Upper lobe of left lung (tissue), 6 donors: ENCODE measurements at regions not wholly inside any gene's neighbourhood (a gene's known extent, or its start where the extent isn't known, plus 50 kb on each side); places are given as distances from the start of the nearest gene placed in this dataset.
A peak's percentile ranks its signal among the peaks of the same experiment; 100 is the strongest.

ENCODE experiments used
- ATAC-seq, 2 donors: fragments of 200-7000 bp; cut with Tn5 transposase; one replicate each; pipeline ENCODE4 v1.9.1; 2022; ENCODE audit warnings: mild to moderate bottlenecking in 2 of 2, moderate library complexity in 2 of 2; ENCODE audit not compliant: low FRiP score in 2 of 2
- DNase-seq, 2 donors: peaks; one replicate each; pipeline ENCODE4 v3.0.0-alpha.2; 2019 to 2020
- H3K27ac ChIP-seq, 4 donors: fragments of 200-600 bp; sonication (generic); one replicate each; pipeline ENCODE4 v1.5.1; 2016 to 2019
- H3K27me3 ChIP-seq, 4 donors: fragments of 200-600 bp; sonication (generic); one replicate each; pipeline ENCODE4 v1.5.1; 2017 to 2019
- H3K36me3 ChIP-seq, 4 donors: fragments of 200-600 bp; sonication (generic); one replicate each; pipeline ENCODE4 v1.5.1; 2016 to 2019
- H3K4me1 ChIP-seq, 4 donors: fragments of 200-600 bp; sonication (generic); one replicate each; pipeline ENCODE4 v1.5.1; 2018 to 2019
- H3K4me3 ChIP-seq, 4 donors: fragments of 200-600 bp; sonication (generic); one replicate each; pipeline ENCODE4 v1.5.1; 2017 to 2019; ENCODE audit warnings: mild to moderate bottlenecking in 2 of 4, moderate library complexity in 1 of 4
- H3K9me3 ChIP-seq, 4 donors: fragments of 200-600 bp; sonication (generic); one replicate each; pipeline ENCODE4 v1.5.1; 2018 to 2019
- EP300 ChIP-seq, 4 donors: sonication (generic); formaldehyde crosslinking; IDR thresholded peaks; one replicate each; pipeline ENCODE4 v1.5.1; 2017; ENCODE audit warnings: antibody characterized with exemption in 4 of 4, control low read depth in 2 of 4
- POLR2A ChIP-seq, 4 donors: fragments of 450-650 bp; IDR thresholded peaks; one replicate each; pipeline ENCODE4 v1.5.1; 2016 to 2017; ENCODE audit warnings: antibody characterized with exemption in 4 of 4, mild to moderate bottlenecking in 2 of 4
- POLR2AphosphoS5 ChIP-seq, 2 donors: sonication (generic); formaldehyde crosslinking; IDR thresholded peaks; one replicate each; pipeline ENCODE4 v1.5.1; 2017; ENCODE audit warnings: antibody characterized with exemption in 2 of 2
- WGBS, 2 donors: methylation state at CpG; one replicate each; pipeline ENCODE4 v1.1.5; 2017 to 2018; 5-methylcytosine and 5-hydroxymethylcytosine counted together
- TF ChIP-seq, protein P1 (sequence below), 6 experiments: fragments of 450-650 bp in 4 of 6; fragments of 200-600 bp in 2 of 6; sonication (generic) in 2 of 6; IDR thresholded peaks; one replicate each; pipeline ENCODE4 v1.5.1; 2016 to 2019; ENCODE audit warnings: antibody characterized with exemption in 6 of 6
- donor health status: DM: no; HTN: no; CAD: no; lungs with moderate emphysema.
- donor health status: DM: no; HTN: yes; CAD: no; lungs with severe emphysema.

DNA sequence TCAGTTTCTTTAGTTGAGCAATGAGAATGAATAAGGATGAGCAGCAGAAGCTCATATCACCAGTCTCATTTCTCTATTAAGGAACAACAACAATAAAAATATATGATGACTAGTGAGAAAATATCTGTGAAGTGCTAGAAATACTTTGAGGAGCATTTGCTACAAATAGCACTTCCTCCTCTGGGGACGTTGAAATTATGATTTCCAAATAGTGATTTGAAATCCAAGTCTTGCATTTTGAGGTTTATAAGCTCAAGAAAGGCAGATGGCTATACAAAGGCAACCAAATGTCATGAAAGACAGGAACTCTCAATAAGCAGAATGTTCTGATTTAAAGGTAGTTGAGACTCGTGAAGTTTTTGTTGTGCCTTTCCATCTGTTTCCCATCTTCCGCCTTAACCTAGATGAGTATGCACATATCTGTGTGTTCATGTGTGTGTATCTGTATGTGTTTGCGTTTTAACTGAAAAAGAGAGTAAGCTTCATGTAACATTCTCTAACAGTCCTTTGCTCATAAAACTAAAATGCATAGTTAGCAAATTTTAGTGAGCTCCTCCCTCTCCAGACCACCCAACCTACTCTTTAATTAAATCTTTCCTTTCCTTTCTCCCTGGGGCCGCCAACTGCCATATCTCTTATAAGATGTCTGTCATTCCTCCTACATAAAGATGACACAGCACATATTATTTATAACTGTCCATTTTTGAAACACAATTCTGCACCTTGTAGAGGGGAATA is 222.6 kb upstream of the RASGEF1B start:
- no peak overlapping the region for H3K4me3 ChIP-seq
- WGBS, 2 donors: 77 to 80% methylated on average over 5 of the region's 5 CpGs
- no peak for DNase-seq
- H3K27me3 ChIP-seq: no peaks in the 10 kb centered on the region
- H3K27ac ChIP-seq: no peak overlapping the region
- H3K9me3 ChIP-seq: no peaks in the 10 kb centered on the region
- peak in 1 of 2 donors; percentile 38 for ATAC-seq
- TF ChIP-seq POLR2AphosphoS5 (IDR thresholded peaks at IDR 0.05): no peak
- no peak for TF ChIP-seq EP300 (IDR thresholded peaks at IDR 0.05)
- TF ChIP-seq, protein P1, sequence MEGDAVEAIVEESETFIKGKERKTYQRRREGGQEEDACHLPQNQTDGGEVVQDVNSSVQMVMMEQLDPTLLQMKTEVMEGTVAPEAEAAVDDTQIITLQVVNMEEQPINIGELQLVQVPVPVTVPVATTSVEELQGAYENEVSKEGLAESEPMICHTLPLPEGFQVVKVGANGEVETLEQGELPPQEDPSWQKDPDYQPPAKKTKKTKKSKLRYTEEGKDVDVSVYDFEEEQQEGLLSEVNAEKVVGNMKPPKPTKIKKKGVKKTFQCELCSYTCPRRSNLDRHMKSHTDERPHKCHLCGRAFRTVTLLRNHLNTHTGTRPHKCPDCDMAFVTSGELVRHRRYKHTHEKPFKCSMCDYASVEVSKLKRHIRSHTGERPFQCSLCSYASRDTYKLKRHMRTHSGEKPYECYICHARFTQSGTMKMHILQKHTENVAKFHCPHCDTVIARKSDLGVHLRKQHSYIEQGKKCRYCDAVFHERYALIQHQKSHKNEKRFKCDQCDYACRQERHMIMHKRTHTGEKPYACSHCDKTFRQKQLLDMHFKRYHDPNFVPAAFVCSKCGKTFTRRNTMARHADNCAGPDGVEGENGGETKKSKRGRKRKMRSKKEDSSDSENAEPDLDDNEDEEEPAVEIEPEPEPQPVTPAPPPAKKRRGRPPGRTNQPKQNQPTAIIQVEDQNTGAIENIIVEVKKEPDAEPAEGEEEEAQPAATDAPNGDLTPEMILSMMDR (IDR thresholded peaks at IDR 0.05): no peak
- no peak for TF ChIP-seq POLR2A (IDR thresholded peaks at IDR 0.05)
- H3K4me1 ChIP-seq: no peaks in the 10 kb centered on the region
- H3K36me3 ChIP-seq: no peaks in the 10 kb centered on the region

DNA sequence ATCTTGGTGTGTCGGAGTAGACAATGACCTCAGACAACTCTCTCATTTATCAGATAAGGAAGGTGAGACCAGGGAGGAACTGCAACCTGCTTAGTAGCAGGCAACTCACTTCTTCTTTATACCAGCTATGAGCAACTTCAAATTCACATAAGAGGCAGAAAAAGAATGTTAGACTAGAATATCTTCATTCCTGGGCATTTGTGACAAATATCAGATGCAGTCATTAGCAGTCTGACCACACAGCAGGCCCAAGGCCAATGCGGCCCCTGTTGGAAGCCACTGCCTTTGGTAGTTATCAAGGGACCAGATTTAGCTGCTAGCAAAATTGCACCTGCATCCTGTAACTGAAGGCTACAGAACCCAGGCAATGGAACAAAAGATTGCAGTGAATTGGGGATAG is 219.2 kb upstream of the RASGEF1B start:
- H3K9me3 ChIP-seq: no peaks in the 10 kb centered on the region
- TF ChIP-seq POLR2A (IDR thresholded peaks at IDR 0.05): no peak
- TF ChIP-seq POLR2AphosphoS5 (IDR thresholded peaks at IDR 0.05): no peak
- TF ChIP-seq, protein P1 (IDR thresholded peaks at IDR 0.05): no peak
- TF ChIP-seq EP300 (IDR thresholded peaks at IDR 0.05): no peak
- no peaks in the 10 kb centered on the region for H3K4me1 ChIP-seq
- DNase-seq (no peak), ATAC-seq (no peak)
- no peaks in the 10 kb centered on the region for H3K27me3 ChIP-seq
- 81 to 92% methylated on average over 2 of the region's 2 CpGs for WGBS, 2 donors
- no peaks in the 10 kb centered on the region for H3K36me3 ChIP-seq
- H3K27ac ChIP-seq: no peak overlapping the region
- no peak overlapping the region for H3K4me3 ChIP-seq

DNA sequence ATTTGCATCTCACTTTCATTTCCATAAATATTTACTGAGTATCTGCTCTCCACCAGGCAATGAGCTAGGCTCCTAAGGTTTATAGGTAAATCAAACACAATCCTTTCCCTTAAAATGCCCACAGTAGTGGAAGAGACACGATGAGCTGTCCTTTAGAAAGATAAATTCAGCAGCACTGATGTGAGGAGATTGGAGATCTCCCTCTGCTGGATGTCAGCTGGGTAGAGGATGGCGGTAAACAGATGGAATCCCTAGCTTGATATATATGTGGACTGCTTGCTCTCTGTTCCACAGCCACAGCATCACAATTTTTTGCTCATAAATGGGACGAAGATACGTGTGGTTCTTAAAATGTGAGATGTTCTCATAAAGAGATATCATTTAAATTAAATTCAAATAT is 216.4 kb upstream of the RASGEF1B start:
- Histone ChIP-seq H3K4me3 (no peak overlapping the region), H3K27me3 (no peaks in the 10 kb centered on the region), H3K36me3 (no peaks in the 10 kb centered on the region), H3K4me1 (no peaks in the 10 kb centered on the region), H3K9me3 (no peaks in the 10 kb centered on the region), H3K27ac (no peak overlapping the region)
- ATAC-seq: peak in 1 of 2 donors; percentile 50
- DNase-seq: no peak
- 72 to 74% methylated on average over 4 of the region's 4 CpGs for WGBS, 2 donors
- TF ChIP-seq, protein P1 (IDR thresholded peaks at IDR 0.05): peak in 1 of 6 experiments; percentile 20
- no peak for TF ChIP-seq POLR2AphosphoS5 (IDR thresholded peaks at IDR 0.05)

DNA sequence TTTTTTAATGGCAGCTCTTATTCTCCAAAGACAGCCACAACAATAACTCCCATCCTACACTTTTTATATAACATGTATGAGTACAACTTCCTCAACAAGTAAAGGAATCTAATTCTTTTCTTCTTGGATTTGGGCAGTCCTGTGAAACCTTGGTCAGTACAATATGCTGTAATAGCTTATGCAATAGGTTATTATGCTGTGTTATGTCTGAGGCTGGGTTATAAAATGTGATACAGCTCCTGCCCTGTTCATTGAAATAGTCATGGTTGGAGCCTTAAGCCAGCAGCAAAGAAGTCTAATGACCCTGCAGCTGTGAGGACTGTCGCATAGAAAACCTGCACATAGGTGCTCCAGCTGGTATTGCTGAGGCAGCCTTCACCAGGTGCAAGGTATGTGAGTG is 215.8 kb upstream of the RASGEF1B start:
- Histone ChIP-seq H3K36me3 (no peaks in the 10 kb centered on the region), H3K4me1 (no peaks in the 10 kb centered on the region), H3K9me3 (no peaks in the 10 kb centered on the region), H3K4me3 (no peak overlapping the region), H3K27ac (no peak overlapping the region), H3K27me3 (no peaks in the 10 kb centered on the region)
- ATAC-seq: peak in 1 of 2 donors; percentile 46
- 95 to 100% methylated on average over 1 of the region's 1 CpG for WGBS, 2 donors
- DNase-seq: no peak
- TF ChIP-seq POLR2A (IDR thresholded peaks at IDR 0.05) (no peak), POLR2AphosphoS5 (IDR thresholded peaks at IDR 0.05) (no peak), EP300 (IDR thresholded peaks at IDR 0.05) (no peak)
- TF ChIP-seq, protein P1 (IDR thresholded peaks at IDR 0.05): no peak

DNA sequence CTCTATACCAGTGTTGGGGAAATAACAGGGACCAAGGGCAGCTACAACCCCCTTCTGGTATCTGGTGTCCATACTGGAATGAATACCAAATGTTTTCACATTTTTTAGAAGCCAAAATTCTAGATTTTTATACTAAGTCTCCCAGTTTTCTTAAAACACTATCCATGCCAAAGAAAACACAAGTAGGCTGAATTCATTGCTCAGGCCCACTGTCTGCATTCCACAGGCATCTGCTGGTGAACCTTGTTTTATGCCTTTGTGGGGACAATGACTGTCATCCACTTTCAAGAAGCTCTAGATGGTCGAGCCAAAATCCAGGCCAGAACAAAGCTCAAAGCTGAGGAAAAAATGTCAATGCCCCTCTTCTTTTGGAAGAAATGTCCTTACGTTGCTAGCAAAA is 213.4 kb upstream of the RASGEF1B start:
- DNase-seq (no peak), ATAC-seq (peak in 1 of 2 donors; percentile 42)
- no peaks in the 10 kb centered on the region for H3K27me3 ChIP-seq
- no peak overlapping the region for H3K27ac ChIP-seq
- no peaks in the 10 kb centered on the region for H3K9me3 ChIP-seq
- no peaks in the 10 kb centered on the region for H3K4me1 ChIP-seq
- WGBS, 2 donors: 83 to 94% methylated on average over 2 of the region's 2 CpGs
- no peak overlapping the region for H3K4me3 ChIP-seq
- TF ChIP-seq, protein P1 (IDR thresholded peaks at IDR 0.05): no peak
- TF ChIP-seq EP300 (IDR thresholded peaks at IDR 0.05) (no peak), POLR2AphosphoS5 (IDR thresholded peaks at IDR 0.05) (no peak), POLR2A (IDR thresholded peaks at IDR 0.05) (no peak)
- H3K36me3 ChIP-seq: no peaks in the 10 kb centered on the region
